ENCODE measurements at regions not wholly inside any gene's neighbourhood (a gene's known extent, or its start where the extent isn't known, plus 50 kb on each side); places are given as distances from the start of the nearest gene placed in this dataset.

DNA sequence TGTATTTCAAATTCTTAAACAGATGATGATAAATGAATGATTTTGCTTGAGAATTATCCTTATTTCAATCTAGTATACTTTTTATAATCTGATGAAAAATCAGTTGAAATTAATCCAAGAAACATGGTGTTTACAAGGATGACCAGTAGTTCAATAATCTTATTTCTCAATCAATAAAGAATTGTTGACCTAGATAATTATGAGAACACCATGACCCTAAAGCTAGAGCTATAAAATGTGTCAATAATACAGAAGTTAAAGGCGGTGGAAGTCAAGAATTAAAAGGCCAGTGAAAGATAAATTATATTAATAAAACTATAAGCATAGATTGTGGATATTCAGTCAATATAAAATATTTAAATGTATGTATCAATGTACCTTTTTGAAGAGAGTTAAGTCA lies 667.4 kb upstream of the GCFC2 start:
- DNase-seq (ENCODE audit: low read depth, low spot score) = no peak
- in situ Hi-C loops (cut with HindIII; ENCODE audit: low sequenced_read_pairs) = no loop called here
- TF ChIP-seq, protein P1, sequence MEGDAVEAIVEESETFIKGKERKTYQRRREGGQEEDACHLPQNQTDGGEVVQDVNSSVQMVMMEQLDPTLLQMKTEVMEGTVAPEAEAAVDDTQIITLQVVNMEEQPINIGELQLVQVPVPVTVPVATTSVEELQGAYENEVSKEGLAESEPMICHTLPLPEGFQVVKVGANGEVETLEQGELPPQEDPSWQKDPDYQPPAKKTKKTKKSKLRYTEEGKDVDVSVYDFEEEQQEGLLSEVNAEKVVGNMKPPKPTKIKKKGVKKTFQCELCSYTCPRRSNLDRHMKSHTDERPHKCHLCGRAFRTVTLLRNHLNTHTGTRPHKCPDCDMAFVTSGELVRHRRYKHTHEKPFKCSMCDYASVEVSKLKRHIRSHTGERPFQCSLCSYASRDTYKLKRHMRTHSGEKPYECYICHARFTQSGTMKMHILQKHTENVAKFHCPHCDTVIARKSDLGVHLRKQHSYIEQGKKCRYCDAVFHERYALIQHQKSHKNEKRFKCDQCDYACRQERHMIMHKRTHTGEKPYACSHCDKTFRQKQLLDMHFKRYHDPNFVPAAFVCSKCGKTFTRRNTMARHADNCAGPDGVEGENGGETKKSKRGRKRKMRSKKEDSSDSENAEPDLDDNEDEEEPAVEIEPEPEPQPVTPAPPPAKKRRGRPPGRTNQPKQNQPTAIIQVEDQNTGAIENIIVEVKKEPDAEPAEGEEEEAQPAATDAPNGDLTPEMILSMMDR (IDR thresholded peaks at IDR 0.05; ENCODE audit: low read depth, low read length) = no peak
- H3K4me3 ChIP-seq (ENCODE audit: low read depth, low read length) = no peak overlapping the region

DNA sequence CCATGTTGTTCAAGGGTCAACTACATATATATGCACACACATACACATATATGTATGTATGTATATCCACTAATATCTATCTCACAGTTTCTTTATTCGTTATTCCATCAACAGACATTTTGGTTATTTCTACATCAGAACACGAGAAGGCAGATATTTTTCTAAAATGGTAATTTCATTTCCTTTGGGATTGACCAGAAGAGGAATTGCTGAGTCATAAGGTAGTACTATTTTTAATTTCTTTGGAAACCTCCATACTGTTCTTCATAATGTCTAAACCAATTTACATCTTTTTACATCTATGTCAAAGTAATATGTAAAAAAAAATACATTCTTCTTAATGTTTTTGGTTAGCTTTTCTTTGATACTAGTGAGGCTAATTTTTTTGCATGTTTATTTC lies 630.7 kb upstream of the GCFC2 start:
- TF ChIP-seq, protein P1 (IDR thresholded peaks at IDR 0.05; ENCODE audit: low read depth, low read length) = no peak
- DNase-seq (ENCODE audit: low read depth, low spot score) = no peak
- in situ Hi-C loops (cut with HindIII; ENCODE audit: low sequenced_read_pairs) = no loop called here
- no peak overlapping the region for H3K4me3 ChIP-seq (ENCODE audit: low read depth, low read length)

DNA sequence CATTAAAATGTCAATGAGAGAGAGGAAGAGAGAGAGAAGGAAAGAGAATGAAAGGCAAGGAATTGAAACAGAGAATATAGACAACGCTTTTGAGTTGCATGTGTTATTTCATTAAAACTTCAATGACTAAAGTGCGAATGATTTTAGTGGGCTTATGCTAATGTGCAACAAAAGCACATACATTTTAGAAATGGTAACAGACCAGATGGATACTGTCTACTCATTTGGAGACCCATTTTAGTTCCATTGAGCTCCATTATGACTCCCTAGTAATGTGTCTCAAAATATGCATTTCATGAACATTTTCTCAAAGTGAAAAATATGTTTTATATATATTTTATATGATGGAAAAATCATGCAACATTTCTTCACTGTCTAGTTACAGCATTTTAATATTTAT lies 622.2 kb upstream of the GCFC2 start:
- in situ Hi-C loops (cut with HindIII; ENCODE audit: low sequenced_read_pairs) = no loop called here
- no peak for DNase-seq (ENCODE audit: low read depth, low spot score)
- TF ChIP-seq, protein P1 (IDR thresholded peaks at IDR 0.05; ENCODE audit: low read depth, low read length) = no peak
- H3K4me3 ChIP-seq (ENCODE audit: low read depth, low read length) = no peak overlapping the region

DNA sequence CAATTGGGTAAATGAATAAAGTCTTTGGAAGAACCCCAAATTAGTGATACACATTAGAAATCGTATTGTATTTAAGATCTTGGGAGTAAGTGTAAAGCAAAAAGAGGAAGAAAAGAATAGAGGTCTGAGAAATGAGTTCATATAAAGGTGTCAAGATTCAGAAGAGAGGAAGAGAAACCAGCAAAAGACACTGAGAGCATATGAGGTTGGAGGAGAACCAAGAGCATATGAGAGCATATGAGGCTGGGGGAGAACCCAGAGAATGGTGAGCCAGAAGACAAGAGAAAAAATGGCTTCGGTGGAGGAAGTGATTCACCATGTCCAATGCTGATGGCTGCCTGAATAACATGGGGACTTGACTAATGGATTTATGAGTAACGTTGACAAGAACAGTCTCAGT lies 620.1 kb upstream of the GCFC2 start:
- H3K4me3 ChIP-seq (ENCODE audit: low read depth, low read length) = no peak overlapping the region
- DNase-seq (ENCODE audit: low read depth, low spot score) = no peak
- in situ Hi-C loops (cut with HindIII; ENCODE audit: low sequenced_read_pairs) = no loop called here
- TF ChIP-seq, protein P1 (IDR thresholded peaks at IDR 0.05; ENCODE audit: low read depth, low read length) = no peak

DNA sequence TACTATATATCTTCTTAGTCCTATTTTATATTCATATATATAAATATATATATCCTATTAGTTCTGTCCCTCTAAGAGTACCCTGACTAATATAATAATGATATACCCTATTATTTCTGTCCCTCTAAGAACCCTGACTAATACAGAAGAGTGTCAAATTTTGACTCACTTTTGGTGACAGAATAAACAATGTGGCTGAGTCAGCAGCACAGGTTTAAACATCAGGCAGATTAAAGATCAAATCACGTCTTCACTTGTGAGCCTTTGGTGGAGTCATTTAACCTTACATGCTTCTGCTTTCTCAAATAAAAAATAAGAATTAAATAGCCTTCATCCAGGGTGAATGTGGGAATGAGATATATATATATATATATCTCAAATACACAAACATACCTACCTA lies 615.9 kb upstream of the GCFC2 start:
- no peak for DNase-seq (ENCODE audit: low read depth, low spot score)
- TF ChIP-seq, protein P1 (IDR thresholded peaks at IDR 0.05; ENCODE audit: low read depth, low read length) = no peak
- H3K4me3 ChIP-seq (ENCODE audit: low read depth, low read length) = no peak overlapping the region
- in situ Hi-C loops (cut with HindIII; ENCODE audit: low sequenced_read_pairs) = no loop called here

DNA sequence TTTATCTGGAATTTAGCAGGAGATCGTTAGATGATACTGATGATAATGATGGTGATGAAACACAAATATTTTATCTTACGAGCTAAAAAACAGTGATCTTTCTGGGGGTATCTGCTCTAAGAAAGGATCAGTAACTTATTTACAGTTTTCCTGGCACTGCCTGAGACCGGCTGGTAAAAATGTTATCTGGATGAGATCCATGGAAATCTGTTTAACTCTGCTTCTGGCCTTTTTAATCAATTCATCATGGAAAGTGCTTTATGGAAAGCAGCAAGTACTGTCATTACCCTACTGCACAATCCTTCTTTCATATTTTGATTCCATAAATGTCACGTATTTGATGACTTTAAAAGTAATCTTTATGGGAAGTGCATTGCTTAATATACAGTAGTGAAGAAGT lies 612.7 kb upstream of the GCFC2 start:
- in situ Hi-C loops (cut with HindIII; ENCODE audit: low sequenced_read_pairs) = no loop called here
- TF ChIP-seq, protein P1 (IDR thresholded peaks at IDR 0.05; ENCODE audit: low read depth, low read length) = no peak
- no peak overlapping the region for H3K4me3 ChIP-seq (ENCODE audit: low read depth, low read length)
- no peak for DNase-seq (ENCODE audit: low read depth, low spot score)

DNA sequence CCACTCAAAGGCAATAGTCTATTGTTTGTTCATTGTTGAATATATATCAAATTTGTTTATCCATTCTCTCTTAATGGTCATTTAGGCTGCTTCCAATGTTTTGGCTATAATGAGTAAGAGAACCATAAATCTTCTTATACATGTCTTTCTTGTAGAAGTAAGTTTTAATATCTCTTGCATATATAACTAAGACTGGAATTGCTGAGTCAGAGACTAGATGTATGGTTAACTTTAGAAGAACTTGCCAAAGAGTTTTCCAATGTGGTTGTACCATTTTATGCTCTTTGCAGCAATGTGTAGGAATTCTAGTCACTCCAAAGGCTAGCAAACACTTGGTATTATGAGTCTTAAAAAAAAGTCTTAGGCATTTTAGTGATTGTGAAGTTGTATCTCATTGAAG lies 610.0 kb upstream of the GCFC2 start:
- in situ Hi-C loops (cut with HindIII; ENCODE audit: low sequenced_read_pairs) = no loop called here

More for the DNA sequence above, 610.0 kb upstream of the GCFC2 start:
- TF ChIP-seq, protein P1 (IDR thresholded peaks at IDR 0.05; ENCODE audit: low read depth, low read length) = no peak
- DNase-seq (ENCODE audit: low read depth, low spot score) = no peak
- H3K4me3 ChIP-seq (ENCODE audit: low read depth, low read length) = no peak overlapping the region
